HEK293 (cell line): ENCODE measurements at regions not wholly inside any gene's neighbourhood (a gene's known extent, or its start where the extent isn't known, plus 50 kb on each side); places are given as distances from the start of the nearest gene placed in this dataset.
A peak's percentile ranks its signal among the peaks of the same experiment; 100 is the strongest.
"Not testable (repeated sequence)": the region's sequence is repeated elsewhere in the genome, so short reads cannot be mapped to it uniquely, and the experiment has no call there.

ENCODE experiments used
- CTCF ChIA-PET: fragments of 350-600 bp; formaldehyde crosslinking; extraction: SDS; loops from one replicate; lab custom pipeline; 2021; ENCODE audit warnings: antibody characterized with exemption; lab: Yijun Ruan, JAX
- POLR2A ChIA-PET: fragments of 300-600 bp; formaldehyde crosslinking; extraction: SDS; loops from one replicate; lab custom pipeline; 2020; ENCODE audit warnings: antibody characterized with exemption, inconsistent platforms; lab: Yijun Ruan, JAX
- H3K27ac ChIP-seq: fragments of 200-500 bp; sonication (Bioruptor generic); 2 replicates; pipeline ENCODE4 v1.5.1; 2014; ENCODE audit warnings: low read depth, low read length, control low read depth, inconsistent platforms; ENCODE audit errors: extremely low read depth
- H3K36me3 ChIP-seq, 2 experiments: fragments of 200-500 bp in 1 of 2; sonication (Bioruptor generic) in 1 of 2; 1 replicate in 1 of 2; 2 replicates in 1 of 2; pipeline ENCODE4 v1.5.1; 2014 to 2017; ENCODE audit warnings: inconsistent platforms in 2 of 2, low read length in 2 of 2; ENCODE audit not compliant: control insufficient read depth in 2 of 2, insufficient read depth in 1 of 2
- H3K4me1 ChIP-seq: fragments of 200-500 bp; sonication (Bioruptor generic); 2 replicates; pipeline ENCODE4 v1.5.1; 2014; ENCODE audit warnings: mild to moderate bottlenecking, low read length, inconsistent platforms; ENCODE audit not compliant: control insufficient read depth, insufficient read depth
- H3K4me3 ChIP-seq: 2 replicates; pipeline ENCODE4 v1.5.1; 2011; ENCODE audit warnings: low read depth, mild to moderate bottlenecking, control low read depth, low read length, moderate library complexity
- H3K9me3 ChIP-seq: fragments of 200-500 bp; sonication (Bioruptor generic); 2 replicates; pipeline ENCODE4 v1.5.1; 2014; ENCODE audit warnings: low read depth, low read length, inconsistent platforms; ENCODE audit not compliant: control insufficient read depth, insufficient read depth
- ATF2 ChIP-seq: fragments of 450-650 bp; formaldehyde crosslinking; IDR thresholded peaks from 2 replicates; pipeline ENCODE4 v1.5.1; 2016; ENCODE audit warnings: missing biosample characterization, missing genetic modification characterization, low read depth
- OSR2 ChIP-seq: fragments of 450-650 bp; formaldehyde crosslinking; IDR thresholded peaks from 2 replicates; pipeline ENCODE4 v1.5.1; 2016; ENCODE audit warnings: missing biosample characterization, missing genetic modification characterization
- REPIN1 ChIP-seq: fragments of 450-650 bp; formaldehyde crosslinking; IDR thresholded peaks from 2 replicates; pipeline ENCODE4 v1.5.1; 2017; ENCODE audit warnings: missing biosample characterization, missing genetic modification characterization, low read depth
- SP2 ChIP-seq: fragments of 450-650 bp; formaldehyde crosslinking; IDR thresholded peaks from 2 replicates; pipeline ENCODE4 v1.5.1; 2016; ENCODE audit warnings: missing biosample characterization, missing genetic modification characterization
- SP7 ChIP-seq: fragments of 450-650 bp; formaldehyde crosslinking; IDR thresholded peaks from 2 replicates; pipeline ENCODE4 v1.5.1; 2016; ENCODE audit warnings: missing biosample characterization, missing genetic modification characterization
- ZBTB8A ChIP-seq: fragments of 450-650 bp; formaldehyde crosslinking; IDR thresholded peaks from 2 replicates; pipeline ENCODE4 v1.5.1; 2016; ENCODE audit warnings: missing biosample characterization, missing genetic modification characterization
- ZNF157 ChIP-seq: fragments of 450-650 bp; formaldehyde crosslinking; IDR thresholded peaks from 2 replicates; pipeline ENCODE4 v1.5.1; 2016; ENCODE audit warnings: missing biosample characterization, missing genetic modification characterization
- ZNF510 ChIP-seq: fragments of 450-650 bp; formaldehyde crosslinking; IDR thresholded peaks from 2 replicates; pipeline ENCODE4 v1.5.1; 2018; ENCODE audit warnings: mild to moderate bottlenecking, missing genetic modification characterization, missing biosample characterization; ENCODE audit not compliant: insufficient replicate concordance
- ZNF544 ChIP-seq: fragments of 450-650 bp; formaldehyde crosslinking; IDR thresholded peaks from 2 replicates; pipeline ENCODE4 v1.5.0; 2017; ENCODE audit warnings: missing biosample characterization, missing genetic modification characterization
- ZNF548 ChIP-seq: fragments of 450-650 bp; formaldehyde crosslinking; IDR thresholded peaks from 2 replicates; pipeline ENCODE4 v1.5.1; 2016; ENCODE audit warnings: missing biosample characterization, missing genetic modification characterization
- ZNF558 ChIP-seq: fragments of 450-650 bp; formaldehyde crosslinking; IDR thresholded peaks from 2 replicates; pipeline ENCODE4 v1.5.1; 2016; ENCODE audit warnings: missing biosample characterization, missing genetic modification characterization
- ZSCAN23 ChIP-seq: fragments of 450-650 bp; formaldehyde crosslinking; IDR thresholded peaks from 2 replicates; pipeline ENCODE4 v1.5.1; 2016; ENCODE audit warnings: missing biosample characterization, missing genetic modification characterization
- TF ChIP-seq, protein P1 (sequence below): sonication (generic); formaldehyde crosslinking; IDR thresholded peaks from 2 replicates; pipeline ENCODE4 v1.8.1; 2022; ENCODE audit warnings: mild to moderate bottlenecking, moderate library complexity, missing genetic modification reagents
- TF ChIP-seq, protein P2 (sequence below): fragments of 450-650 bp; formaldehyde crosslinking; IDR thresholded peaks from 2 replicates; pipeline ENCODE4 v1.5.1; 2016; ENCODE audit warnings: missing biosample characterization, missing genetic modification characterization
- TF ChIP-seq, protein P3 (sequence below): fragments of 450-650 bp; IDR thresholded peaks from 2 replicates; pipeline ENCODE4 v1.5.1; 2018; ENCODE audit warnings: missing biosample characterization, mild to moderate bottlenecking, missing genetic modification characterization
- TF ChIP-seq, protein P4 (sequence below): fragments of 450-650 bp; formaldehyde crosslinking; conservative IDR thresholded peaks from 2 replicates; pipeline ENCODE4 v1.5.1; 2016; ENCODE audit warnings: low read depth, missing biosample characterization, missing genetic modification characterization

- POLR2A ChIA-PET: no interaction called here
- H3K27ac ChIP-seq: no peak overlapping the region
Measured at GRCh38 chr6:90457867-90458259, 129.0 kb downstream of the MAP3K7 start.

GRCh38 chr6:90456997-90457866, 129.6 kb downstream of the MAP3K7 start:
- POLR2A ChIA-PET, H3K4me3 ChIP-seq, H3K9me3 ChIP-seq, H3K4me1 ChIP-seq, H3K27ac ChIP-seq, H3K36me3 ChIP-seq: not testable (repeated sequence)
- 0 out of 2 replicates have a peak, but pooled peaks have one; percentile 33 for TF ChIP-seq ZNF548 (tag by site-specific recombination)
- CTCF ChIA-PET: interaction anchor here (0.5 to 3.2 kb wide), 11 partner anchors 10 to 1575 kb away, joined by 3 to 23 read pairs (median 3); no protein-coding TSS in a partner anchor

More at GRCh38 chr6:90457867-90458259, 129.0 kb downstream of the MAP3K7 start:
- H3K9me3 ChIP-seq: no peaks in the 10 kb centered on the region
- no peaks in the 10 kb centered on the region for H3K4me1 ChIP-seq
- TF ChIP-seq OSR2 (tag by site-specific recombination) (no peak), ZNF544 (tag by site-specific recombination) (no peak), SP7 (no peak), REPIN1 (tag by site-specific recombination) (no peak), SP2 (tag by site-specific recombination) (no peak)
- no peak overlapping the region for H3K4me3 ChIP-seq
- no peaks in the 10 kb centered on the region for H3K36me3 ChIP-seq
- CTCF ChIA-PET: interaction anchor here (0.6 to 3.2 kb wide), 5 partner anchors 9 to 1576 kb away, joined by 3 to 23 read pairs (median 3); no protein-coding TSS in a partner anchor

- H3K36me3 ChIP-seq: no peaks in the 10 kb centered on the region
- no peaks in the 10 kb centered on the region for H3K4me1 ChIP-seq
- H3K27ac ChIP-seq: no peak overlapping the region
- POLR2A ChIA-PET: no interaction called here
- H3K9me3 ChIP-seq: no peaks in the 10 kb centered on the region
- H3K4me3 ChIP-seq: no peak overlapping the region
- CTCF ChIA-PET: interaction anchor here (1.4 to 3.2 kb wide), 2 partner anchors 22 to 63 kb away, joined by 8 to 23 read pairs; no protein-coding TSS in a partner anchor
- TF ChIP-seq, protein P1, sequence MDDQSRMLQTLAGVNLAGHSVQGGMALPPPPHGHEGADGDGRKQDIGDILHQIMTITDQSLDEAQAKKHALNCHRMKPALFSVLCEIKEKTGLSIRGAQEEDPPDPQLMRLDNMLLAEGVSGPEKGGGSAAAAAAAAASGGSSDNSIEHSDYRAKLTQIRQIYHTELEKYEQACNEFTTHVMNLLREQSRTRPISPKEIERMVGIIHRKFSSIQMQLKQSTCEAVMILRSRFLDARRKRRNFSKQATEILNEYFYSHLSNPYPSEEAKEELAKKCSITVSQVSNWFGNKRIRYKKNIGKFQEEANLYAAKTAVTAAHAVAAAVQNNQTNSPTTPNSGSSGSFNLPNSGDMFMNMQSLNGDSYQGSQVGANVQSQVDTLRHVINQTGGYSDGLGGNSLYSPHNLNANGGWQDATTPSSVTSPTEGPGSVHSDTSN: no peak
- TF ChIP-seq ZNF157 (tag by site-specific recombination): peak; percentile 78
- TF ChIP-seq, protein P2, sequence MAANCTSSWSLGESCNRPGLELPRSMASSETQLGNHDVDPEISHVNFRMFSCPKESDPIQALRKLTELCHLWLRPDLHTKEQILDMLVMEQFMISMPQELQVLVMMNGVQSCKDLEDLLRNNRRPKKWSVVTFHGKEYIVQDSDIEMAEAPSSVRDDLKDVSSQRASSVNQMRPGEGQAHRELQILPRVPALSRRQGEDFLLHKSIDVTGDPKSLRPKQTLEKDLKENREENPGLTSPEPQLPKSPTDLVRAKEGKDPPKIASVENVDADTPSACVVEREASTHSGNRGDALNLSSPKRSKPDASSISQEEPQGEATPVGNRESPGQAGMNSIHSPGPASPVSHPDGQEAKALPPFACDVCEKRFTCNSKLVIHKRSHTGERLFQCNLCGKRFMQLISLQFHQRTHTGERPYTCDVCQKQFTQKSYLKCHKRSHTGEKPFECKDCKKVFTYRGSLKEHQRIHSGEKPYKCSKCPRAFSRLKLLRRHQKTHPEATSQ (tag by site-specific recombination): no peak
Measured at GRCh38 chr6:90456001-90456400, 130.9 kb downstream of the MAP3K7 start.

- no peak overlapping the region for H3K27ac ChIP-seq
- no peaks in the 10 kb centered on the region for H3K36me3 ChIP-seq
- CTCF ChIA-PET: interaction anchor here (0.6 to 3.2 kb wide), 3 partner anchors 23 to 61 kb away, joined by 3 to 23 read pairs (median 3); no protein-coding TSS in a partner anchor
- no peaks in the 10 kb centered on the region for H3K4me1 ChIP-seq
- H3K4me3 ChIP-seq: no peak overlapping the region
- POLR2A ChIA-PET: no interaction called here
- no peaks in the 10 kb centered on the region for H3K9me3 ChIP-seq
- TF ChIP-seq, protein P3, sequence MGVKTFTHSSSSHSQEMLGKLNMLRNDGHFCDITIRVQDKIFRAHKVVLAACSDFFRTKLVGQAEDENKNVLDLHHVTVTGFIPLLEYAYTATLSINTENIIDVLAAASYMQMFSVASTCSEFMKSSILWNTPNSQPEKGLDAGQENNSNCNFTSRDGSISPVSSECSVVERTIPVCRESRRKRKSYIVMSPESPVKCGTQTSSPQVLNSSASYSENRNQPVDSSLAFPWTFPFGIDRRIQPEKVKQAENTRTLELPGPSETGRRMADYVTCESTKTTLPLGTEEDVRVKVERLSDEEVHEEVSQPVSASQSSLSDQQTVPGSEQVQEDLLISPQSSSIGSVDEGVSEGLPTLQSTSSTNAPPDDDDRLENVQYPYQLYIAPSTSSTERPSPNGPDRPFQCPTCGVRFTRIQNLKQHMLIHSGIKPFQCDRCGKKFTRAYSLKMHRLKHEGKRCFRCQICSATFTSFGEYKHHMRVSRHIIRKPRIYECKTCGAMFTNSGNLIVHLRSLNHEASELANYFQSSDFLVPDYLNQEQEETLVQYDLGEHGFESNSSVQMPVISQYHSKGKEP (tag by site-specific recombination): no peak
- TF ChIP-seq ZBTB8A (tag by site-specific recombination): no peak
- TF ChIP-seq, protein P4, sequence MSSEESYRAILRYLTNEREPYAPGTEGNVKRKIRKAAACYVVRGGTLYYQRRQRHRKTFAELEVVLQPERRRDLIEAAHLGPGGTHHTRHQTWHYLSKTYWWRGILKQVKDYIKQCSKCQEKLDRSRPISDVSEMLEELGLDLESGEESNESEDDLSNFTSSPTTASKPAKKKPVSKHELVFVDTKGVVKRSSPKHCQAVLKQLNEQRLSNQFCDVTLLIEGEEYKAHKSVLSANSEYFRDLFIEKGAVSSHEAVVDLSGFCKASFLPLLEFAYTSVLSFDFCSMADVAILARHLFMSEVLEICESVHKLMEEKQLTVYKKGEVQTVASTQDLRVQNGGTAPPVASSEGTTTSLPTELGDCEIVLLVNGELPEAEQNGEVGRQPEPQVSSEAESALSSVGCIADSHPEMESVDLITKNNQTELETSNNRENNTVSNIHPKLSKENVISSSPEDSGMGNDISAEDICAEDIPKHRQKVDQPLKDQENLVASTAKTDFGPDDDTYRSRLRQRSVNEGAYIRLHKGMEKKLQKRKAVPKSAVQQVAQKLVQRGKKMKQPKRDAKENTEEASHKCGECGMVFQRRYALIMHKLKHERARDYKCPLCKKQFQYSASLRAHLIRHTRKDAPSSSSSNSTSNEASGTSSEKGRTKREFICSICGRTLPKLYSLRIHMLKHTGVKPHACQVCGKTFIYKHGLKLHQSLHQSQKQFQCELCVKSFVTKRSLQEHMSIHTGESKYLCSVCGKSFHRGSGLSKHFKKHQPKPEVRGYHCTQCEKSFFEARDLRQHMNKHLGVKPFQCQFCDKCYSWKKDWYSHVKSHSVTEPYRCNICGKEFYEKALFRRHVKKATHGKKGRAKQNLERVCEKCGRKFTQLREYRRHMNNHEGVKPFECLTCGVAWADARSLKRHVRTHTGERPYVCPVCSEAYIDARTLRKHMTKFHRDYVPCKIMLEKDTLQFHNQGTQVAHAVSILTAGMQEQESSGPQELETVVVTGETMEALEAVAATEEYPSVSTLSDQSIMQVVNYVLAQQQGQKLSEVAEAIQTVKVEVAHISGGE (tag by site-specific recombination): no peak
- TF ChIP-seq ZNF558 (tag by site-specific recombination): no peak
- no peak for TF ChIP-seq ZSCAN23
- no peak for TF ChIP-seq ZNF510 (tag by site-specific recombination)
- TF ChIP-seq ATF2: no peak
Measured at GRCh38 chr6:90454836-90455427, 131.9 kb downstream of the MAP3K7 start.
